Stimulated activated CD8-positive, alpha-beta memory T cell treated with anti-CD3 and anti-CD28 coated beads, Interleukin-7, amount 100 ng/mL, for 4 hours (primary cell): ENCODE measurements at regions not wholly inside any gene's neighbourhood (a gene's known extent, or its start where the extent isn't known, plus 50 kb on each side); places are given as distances from the start of the nearest gene placed in this dataset.

Source experiments
- DNase-seq, 2 donors: peaks; one replicate each; pipeline ENCODE4 v3.0.0-alpha.2; 2020; ENCODE audit warnings: low read depth in 2 of 2

- no peak for DNase-seq
These were observed 2120.4 kb upstream of the PIK3C3 start for GRCh38 chr18:39834636-39835035.

DNA sequence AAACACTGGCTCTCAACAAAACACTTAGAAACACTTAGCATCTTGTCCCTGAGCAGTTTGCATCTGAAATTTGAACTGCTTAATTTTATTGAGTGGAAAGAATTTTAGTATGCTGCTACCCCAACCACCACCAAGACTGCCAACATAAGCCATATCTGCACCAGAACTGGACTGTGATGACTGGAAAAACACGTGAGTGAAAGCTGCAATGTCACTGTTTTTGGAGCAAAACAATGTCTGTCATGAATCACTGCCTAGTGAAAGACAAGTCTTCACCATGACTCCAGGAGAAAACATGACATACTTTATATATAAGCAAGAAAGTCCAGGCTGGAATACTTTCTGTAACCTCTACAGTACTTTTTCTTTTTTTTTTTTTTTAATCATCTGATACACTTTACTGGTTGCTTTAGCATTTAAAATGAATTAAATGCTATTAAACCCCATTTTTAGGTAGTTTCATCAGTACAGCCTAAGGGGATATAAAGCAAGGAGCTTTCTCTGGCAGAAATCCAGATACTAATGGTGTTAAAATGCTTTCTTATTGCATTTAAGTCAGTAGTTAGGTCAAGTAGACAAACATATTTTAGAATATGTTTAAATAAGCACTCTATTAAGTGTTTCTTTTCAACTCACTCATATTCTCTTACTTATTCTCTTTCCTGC is 2129.4 kb upstream of the PIK3C3 start:
- no peak for DNase-seq

- DNase-seq: no peak
These were observed 2148.5 kb upstream of the PIK3C3 start for GRCh38 chr18:39806525-39806924.

- DNase-seq: no peak
These were observed 2149.8 kb upstream of the PIK3C3 start for GRCh38 chr18:39805218-39805617.

GRCh38 chr18:39802648-39803229 is 2152.3 kb upstream of the PIK3C3 start:
- DNase-seq: no peak

DNA sequence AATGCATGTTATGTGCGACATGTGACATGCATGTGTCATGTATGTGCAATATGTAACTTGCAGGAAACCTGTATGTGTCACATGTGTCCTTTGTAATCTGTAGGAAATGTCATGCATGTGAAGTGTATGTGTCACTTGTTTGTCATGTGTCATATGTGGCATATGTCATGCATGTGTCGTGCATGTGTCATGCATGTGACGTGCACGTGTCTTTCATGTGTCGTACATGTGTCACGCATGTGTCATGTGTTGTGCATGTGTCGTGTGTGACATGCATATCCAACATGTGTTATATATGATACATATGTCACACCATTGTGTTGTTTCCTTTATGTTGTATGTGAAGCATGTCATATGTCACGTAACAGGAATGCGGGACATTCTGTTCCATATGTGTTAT is 2153.2 kb upstream of the PIK3C3 start:
- no peak for DNase-seq

DNA sequence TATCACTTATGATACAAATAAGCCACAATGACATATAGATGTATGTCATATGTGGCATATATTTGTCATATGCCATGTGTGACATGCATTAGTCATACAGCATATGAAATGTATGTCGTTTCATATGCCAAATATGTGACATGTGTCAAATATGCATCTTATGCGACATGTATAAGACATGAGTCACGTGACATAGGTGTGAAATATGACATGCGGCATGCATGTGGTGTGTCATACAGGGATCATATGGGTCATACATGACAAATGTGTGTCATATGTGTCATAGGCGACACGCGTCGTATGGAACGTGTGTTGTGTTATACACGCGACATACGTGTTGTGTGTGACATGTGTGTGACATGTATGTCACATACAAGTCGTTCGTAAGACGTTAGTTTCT is 2154.0 kb upstream of the PIK3C3 start:
- DNase-seq: no peak

GRCh38 chr18:39799006-39799405 is 2156.0 kb upstream of the PIK3C3 start:
- no peak for DNase-seq

GRCh38 chr18:39796393-39796792 is 2158.6 kb upstream of the PIK3C3 start:
- no peak for DNase-seq

GRCh38 chr18:39795350-39795749 is 2159.7 kb upstream of the PIK3C3 start:
- no peak for DNase-seq

DNA sequence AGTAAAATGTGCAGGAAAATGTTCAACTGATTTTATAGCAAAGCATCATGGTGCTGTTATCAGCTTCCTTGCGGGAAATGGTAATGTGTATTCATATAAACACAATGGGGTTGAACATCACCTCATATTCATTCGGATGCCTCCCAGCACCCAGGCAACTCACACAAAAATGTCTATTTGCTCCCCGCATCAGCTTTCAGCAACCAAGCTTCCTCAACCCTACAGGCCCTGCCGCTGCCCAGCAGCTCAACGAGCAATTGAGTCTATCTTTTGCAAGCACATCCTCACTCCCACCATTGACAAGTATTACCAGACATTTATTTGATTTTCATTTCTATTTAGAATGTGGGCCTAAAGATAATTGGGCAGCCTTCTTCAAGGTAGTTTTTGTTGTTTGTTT is 2161.4 kb upstream of the PIK3C3 start:
- DNase-seq: no peak

DNA sequence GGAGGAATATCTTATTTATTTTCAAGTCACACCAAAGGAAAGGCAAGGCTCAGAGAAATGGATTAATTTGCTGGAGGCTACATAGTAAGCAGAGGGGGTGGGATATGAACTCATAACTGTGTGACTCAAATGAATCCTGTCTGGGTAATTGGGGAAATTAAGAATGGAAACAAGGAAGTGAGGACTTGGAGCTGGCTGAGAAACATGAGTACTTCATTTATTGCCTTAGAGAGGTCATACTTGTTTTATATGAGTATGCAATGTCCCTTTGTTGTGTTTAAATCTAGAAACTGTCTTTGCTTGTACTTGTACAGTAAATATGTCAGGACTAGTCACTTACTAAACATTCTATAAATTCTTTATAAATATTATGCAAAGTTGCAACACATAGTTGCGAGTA is 2166.7 kb upstream of the PIK3C3 start:
- DNase-seq: no peak

GRCh38 chr18:39786477-39786876 is 2168.6 kb upstream of the PIK3C3 start:
- DNase-seq: no peak

DNA sequence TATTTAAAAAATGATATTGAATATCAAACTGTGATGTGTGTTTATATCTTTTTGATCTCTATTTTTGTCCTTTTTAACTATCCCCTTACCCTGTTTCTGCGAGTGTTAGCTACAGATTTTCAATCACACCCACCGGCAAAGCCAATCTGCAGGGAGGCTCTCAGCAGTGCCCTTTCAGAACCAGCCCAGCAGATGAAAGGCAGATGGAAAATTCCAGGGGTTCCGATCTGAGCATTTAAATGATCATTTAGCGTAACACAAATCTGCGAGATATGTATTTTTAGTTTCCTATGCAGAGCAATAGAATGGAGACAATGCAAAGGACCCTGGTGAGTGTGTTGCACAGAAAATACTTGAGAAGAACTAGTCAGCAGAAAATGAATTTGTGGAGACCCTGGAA is 2170.5 kb upstream of the PIK3C3 start:
- DNase-seq: no peak

DNA sequence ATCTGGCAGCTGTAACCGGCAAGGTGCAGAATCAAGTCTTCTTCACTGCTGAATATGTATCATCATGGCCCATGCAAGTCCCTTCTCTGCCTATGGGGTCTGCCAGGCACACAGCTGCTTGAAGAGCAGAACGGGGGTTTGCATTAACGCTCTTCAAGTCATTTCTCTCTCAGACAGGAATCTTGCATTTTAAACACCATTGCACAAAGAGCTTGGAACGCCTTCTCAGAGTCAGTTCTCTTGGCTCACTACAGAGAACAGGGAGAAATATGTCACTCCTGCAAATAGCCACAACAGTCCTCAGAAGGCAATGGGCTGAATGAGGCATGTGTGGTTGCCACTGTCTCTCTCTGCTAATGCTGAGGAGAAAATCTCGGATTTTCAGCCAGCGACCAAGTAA is 2173.5 kb upstream of the PIK3C3 start:
- DNase-seq: no peak

DNA sequence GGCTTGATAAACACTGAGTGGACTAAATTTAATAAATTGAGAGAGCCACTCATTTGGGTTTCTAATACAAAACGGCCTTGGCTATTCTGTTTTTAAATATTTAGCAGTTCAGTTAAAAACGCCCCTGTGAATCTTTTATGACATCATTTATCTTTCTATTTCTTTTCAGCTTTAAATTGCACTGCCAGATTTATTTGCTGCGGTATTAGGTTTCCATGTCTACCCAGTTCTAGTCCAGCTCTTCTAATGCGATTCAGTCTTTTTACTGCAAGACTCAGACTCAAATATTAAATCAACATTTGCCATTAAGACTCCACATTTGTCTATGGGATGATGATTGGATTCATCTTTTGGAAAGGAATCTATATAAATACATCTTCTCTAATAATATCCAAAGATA is 2174.3 kb upstream of the PIK3C3 start:
- DNase-seq: no peak

- DNase-seq: no peak
These were observed 2175.1 kb upstream of the PIK3C3 start for GRCh38 chr18:39779926-39780325.

DNA sequence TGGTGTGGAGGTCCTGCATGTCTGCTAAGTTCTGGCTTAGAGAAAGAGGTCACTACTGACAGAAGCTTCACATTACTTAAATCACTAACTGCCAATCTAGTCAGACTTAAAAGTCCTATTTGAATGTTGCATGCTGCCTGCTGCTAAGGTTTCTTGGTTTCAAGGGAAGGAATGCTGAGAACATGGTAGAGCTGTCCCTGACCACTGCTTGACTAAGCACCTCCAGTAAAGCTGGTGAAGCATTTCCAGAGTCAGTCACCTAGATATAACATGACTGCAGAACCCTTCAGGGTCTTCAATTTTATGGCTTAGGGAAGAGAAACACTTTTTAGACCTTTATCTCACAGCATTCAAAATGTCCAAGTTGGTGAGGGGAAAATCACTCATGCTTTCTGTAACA is 2178.3 kb upstream of the PIK3C3 start:
- no peak for DNase-seq

GRCh38 chr18:39774957-39775598 is 2180.0 kb upstream of the PIK3C3 start:
- no peak for DNase-seq

DNA sequence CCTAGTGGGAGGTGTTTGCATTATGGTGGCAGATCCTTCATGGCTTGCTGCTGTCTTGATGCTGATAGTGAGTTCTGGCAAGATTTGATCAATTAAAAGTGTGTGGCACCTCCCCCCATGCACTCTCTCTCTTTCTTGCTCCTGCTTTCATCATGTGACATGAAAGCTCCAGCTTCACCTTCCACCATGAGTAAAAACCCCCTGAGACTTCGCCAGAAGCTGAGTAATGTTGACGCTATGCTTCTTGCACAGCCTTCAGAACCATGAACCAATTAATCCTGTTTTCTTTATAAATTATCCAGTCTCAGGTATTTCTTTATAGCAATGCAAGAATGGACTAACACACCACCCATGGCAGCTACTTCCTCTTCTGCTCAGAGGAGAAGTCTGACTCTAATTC is 2181.4 kb upstream of the PIK3C3 start:
- no peak for DNase-seq

- no peak for DNase-seq
These were observed 2182.7 kb upstream of the PIK3C3 start for GRCh38 chr18:39772155-39772919.

GRCh38 chr18:39770399-39770798 is 2184.6 kb upstream of the PIK3C3 start:
- no peak for DNase-seq

GRCh38 chr18:39764873-39765272 is 2190.2 kb upstream of the PIK3C3 start:
- DNase-seq: no peak
